ENCODE measurements at regions not wholly inside any gene's neighbourhood (a gene's known extent, or its start where the extent isn't known, plus 50 kb on each side); places are given as distances from the start of the nearest gene placed in this dataset.
"Not testable (repeated sequence)": the region's sequence is repeated elsewhere in the genome, so short reads cannot be mapped to it uniquely, and the experiment has no call there.

DNA sequence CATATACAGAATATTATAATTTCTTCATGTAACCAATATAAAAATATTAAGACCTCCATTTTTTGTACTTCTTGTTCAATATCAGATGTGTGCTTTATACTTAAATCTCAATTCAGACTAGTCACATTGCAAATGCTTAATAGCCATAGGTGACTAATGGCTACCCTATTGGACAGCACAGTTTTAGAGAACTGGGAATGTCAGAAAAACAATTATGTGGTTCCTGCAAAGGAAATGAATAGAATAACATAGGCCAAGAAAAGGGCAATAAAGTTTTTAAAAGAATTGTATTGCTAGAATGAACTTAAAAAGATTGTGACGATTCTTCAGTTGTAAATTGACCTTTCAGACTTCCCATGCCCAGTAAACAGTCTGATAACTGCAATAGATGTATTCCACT is 843.0 kb downstream of the METTL15 start:
- ATAC-seq (no peak), DNase-seq (ENCODE audit: low spot score) (no peak)

GRCh38 chr11:28939381-28939780 is 831.2 kb downstream of the METTL15 start:
- ATAC-seq = no peak

DNA sequence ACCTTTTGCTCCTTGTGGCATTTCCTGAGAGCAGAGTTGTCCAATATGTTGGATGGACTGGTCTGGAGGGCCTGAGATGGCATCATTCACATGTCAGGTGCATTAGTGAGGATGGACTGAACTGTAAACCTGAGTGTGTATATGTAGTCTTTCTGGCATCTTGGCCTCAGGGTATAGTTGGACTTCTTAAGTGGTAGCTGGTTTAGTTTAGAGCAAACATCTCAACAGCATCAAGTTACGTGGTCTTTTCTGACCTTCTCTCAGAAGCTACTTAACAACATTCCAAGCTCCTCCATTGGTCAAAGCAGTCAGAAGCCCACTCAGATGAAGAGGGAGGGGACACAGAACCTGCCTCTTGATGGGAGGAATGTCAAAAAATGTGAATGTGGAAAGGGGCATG is 829.9 kb downstream of the METTL15 start:
- DNase-seq (ENCODE audit: low spot score) (no peak), ATAC-seq (no peak)

More at GRCh38 chr11:28939381-28939780, 831.2 kb downstream of the METTL15 start:
- no peak for DNase-seq (ENCODE audit: low spot score)

DNA sequence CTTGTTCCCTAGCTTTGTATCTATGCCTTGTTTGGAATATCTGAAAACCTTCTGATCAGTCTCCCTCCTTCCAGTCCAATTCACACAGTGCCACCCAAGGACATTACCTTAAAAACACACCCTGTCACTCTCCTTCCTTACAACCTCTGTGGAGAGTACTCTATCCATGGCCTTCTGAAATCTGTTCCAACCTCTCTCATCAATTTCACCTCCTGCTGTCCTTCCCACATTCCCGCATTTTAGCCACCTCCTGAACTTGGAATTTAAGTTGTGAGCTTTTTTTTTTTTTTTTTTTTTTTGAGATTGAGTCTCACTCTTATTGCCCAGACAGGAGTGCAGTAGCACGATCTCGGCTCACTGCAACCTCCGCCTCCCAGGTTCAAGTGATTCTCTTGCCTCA is 824.8 kb downstream of the METTL15 start:
- ATAC-seq (no peak), DNase-seq (ENCODE audit: low spot score) (no peak)

GRCh38 chr11:28924004-28924403 is 815.8 kb downstream of the METTL15 start:
- ATAC-seq = no peak
- DNase-seq (ENCODE audit: low spot score) = no peak

DNA sequence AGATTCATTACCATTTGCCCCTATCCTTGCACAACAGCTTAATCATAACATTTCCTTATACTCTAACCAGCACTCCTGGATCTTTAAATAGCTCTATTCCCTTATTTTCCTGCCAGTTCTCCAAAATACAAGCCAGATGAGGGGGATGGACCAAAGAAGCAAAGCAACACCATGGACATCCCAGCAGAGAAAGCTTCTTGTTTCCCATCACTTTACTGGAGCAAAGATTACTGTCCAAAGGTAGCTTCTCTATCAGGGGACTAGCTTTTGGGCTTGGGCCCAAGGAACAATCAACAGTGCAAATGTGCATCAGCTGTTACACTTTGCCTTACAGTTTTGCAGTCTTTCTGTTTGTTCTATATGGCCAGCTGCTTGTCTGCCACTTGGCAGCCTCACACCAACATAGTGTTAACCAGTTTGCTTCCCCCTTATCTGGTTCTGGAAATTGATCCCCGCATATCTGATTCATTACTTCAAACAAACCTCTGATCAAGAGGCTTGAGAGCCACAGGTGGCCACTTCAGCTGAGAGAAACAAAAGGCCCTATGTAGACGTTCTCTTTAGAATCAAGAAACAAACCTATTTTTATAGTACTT is 814.3 kb downstream of the METTL15 start:
- ATAC-seq (no peak), DNase-seq (ENCODE audit: low spot score) (no peak)

- no peak for ATAC-seq
These were observed 811.0 kb downstream of the METTL15 start for GRCh38 chr11:28919194-28919593.

GRCh38 chr11:28913883-28914282 is 805.7 kb downstream of the METTL15 start:
- ATAC-seq (no peak), DNase-seq (ENCODE audit: low spot score) (no peak)

More at GRCh38 chr11:28919194-28919593, 811.0 kb downstream of the METTL15 start:
- no peak for DNase-seq (ENCODE audit: low spot score)

GRCh38 chr11:28911829-28912228 is 803.6 kb downstream of the METTL15 start:
- ATAC-seq (no peak), DNase-seq (ENCODE audit: low spot score) (no peak)

GRCh38 chr11:28910926-28911325 is 802.7 kb downstream of the METTL15 start:
- no peak for ATAC-seq
- DNase-seq (ENCODE audit: low spot score) = no peak

DNA sequence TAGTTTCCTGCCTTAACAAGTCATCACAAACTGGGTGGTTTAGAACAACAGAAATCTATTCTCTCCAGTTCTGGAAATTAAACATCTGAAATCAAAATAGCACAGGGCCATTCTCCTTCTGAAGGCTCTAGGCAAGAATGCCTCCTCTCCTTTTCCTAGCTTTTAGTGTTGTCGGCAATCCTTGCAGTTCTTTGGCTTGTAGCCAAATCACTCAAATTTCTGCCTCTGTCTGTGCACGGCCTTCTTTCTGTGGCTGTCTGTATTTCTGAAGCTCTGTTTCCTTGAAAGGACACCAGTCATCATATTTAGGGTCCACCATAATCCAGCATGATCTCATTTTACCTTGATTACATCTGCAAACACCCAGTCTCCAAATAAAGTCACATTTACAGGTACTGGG is 795.5 kb downstream of the METTL15 start:
- no peak for DNase-seq (ENCODE audit: low spot score)
- ATAC-seq = no peak

GRCh38 chr11:28900427-28900826 is 792.2 kb downstream of the METTL15 start:
- DNase-seq (ENCODE audit: low spot score) (no peak), ATAC-seq (no peak)

GRCh38 chr11:28899706-28900105 is 791.5 kb downstream of the METTL15 start:
- no peak for DNase-seq (ENCODE audit: low spot score)
- ATAC-seq = no peak

- not testable (repeated sequence) for DNase-seq (ENCODE audit: low spot score)
These were observed 782.4 kb downstream of the METTL15 start for GRCh38 chr11:28890601-28891040.

GRCh38 chr11:28887681-28888080 is 779.5 kb downstream of the METTL15 start:
- DNase-seq (ENCODE audit: low spot score) (no peak), ATAC-seq (no peak)

More at GRCh38 chr11:28890601-28891040, 782.4 kb downstream of the METTL15 start:
- not testable (repeated sequence) for ATAC-seq

DNA sequence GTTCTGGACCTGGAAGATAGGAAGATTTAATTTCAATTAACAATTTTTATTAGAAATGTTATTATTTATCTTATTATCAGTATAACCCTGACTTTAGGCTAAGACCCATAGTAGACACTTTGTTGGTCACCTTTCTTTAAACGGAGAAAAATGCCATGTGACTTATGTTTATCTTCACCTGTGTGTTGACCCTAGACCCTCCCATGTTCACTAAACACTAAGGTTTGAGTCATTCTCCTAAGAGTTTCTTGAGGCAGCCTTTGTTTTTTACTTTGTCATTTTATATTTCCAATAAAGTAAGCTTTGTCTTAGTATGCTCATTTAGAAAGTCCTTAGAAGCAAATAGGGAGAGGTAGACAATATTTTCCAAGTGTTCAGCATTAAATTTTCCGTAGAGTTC is 771.7 kb downstream of the METTL15 start:
- DNase-seq (ENCODE audit: low spot score) (no peak), ATAC-seq (no peak)

GRCh38 chr11:28878025-28878424 is 769.8 kb downstream of the METTL15 start:
- no peak for ATAC-seq
- no peak for DNase-seq (ENCODE audit: low spot score)

- DNase-seq (ENCODE audit: low spot score) (no peak), ATAC-seq (no peak)
These were observed 769.2 kb downstream of the METTL15 start for GRCh38 chr11:28877340-28877739.

DNA sequence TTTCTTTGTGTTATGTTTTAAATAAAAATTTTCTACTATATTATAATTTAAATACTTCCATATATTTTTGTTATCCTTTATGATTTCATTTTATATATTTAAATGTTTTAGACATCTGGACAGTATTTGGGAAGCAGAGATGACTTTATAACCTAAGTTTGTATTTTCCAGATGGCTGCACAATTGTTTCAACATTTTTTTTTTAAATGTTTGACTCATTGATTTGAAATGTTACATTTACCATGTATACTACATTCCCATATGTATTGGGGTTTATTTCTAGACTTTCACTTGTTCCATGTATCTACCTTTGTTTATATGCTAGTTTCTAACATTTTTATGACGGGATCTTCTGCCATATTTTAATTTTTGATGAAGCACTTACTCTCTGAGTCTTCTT is 766.5 kb downstream of the METTL15 start:
- ATAC-seq (no peak), DNase-seq (ENCODE audit: low spot score) (no peak)

DNA sequence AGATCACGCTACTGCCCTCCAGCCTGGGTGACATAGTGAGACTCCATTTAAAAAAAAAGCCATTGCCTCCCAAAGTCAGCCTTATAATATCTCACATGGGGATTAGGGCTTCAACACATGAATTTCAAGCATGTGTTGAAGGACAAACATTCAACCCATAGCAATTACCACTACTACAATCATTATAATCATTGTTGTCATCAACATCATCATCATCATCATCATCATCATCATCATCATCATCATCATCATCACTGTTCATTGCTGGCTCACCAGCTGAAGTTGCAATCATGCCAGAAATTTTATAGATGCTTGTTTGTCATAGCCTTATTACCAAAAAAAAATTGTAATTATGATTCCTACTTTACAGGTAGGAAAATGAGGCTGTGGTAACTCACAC is 762.9 kb downstream of the METTL15 start:
- DNase-seq (ENCODE audit: low spot score) (no peak), ATAC-seq (no peak)

- DNase-seq (ENCODE audit: low spot score) (no peak), ATAC-seq (no peak)
These were observed 755.2 kb downstream of the METTL15 start for GRCh38 chr11:28863422-28863821.

DNA sequence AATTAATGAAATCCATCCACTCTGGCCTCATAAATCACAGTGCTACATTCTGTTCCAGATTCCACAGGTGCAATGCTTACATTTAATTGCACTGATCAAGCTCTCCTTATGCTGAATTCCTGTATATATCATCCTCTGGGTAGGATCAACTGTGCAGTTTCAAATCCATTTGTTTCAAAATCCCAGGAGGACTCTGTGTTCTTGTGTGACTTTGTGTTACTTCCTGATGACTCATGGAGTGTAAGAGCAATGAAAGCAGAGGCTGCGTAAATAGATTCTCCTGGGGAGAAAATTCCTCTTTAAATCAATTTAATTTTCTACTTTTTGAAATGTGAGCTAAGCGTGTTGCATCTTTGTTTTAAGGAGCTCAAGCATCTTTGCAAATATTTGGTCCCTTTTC is 752.7 kb downstream of the METTL15 start:
- ATAC-seq (no peak), DNase-seq (ENCODE audit: low spot score) (no peak)

- ATAC-seq (no peak), DNase-seq (ENCODE audit: low spot score) (no peak)
These were observed 749.9 kb downstream of the METTL15 start for GRCh38 chr11:28858076-28858475.
